Testis (tissue), 2 donors: ENCODE measurements at regions not wholly inside any gene's neighbourhood (a gene's known extent, or its start where the extent isn't known, plus 50 kb on each side); places are given as distances from the start of the nearest gene placed in this dataset.

Experiments
- DNase-seq: peaks from one replicate; pipeline ENCODE4 v3.0.0-alpha.2; 2019
- H3K27ac ChIP-seq, 2 donors: fragments of 200-600 bp; sonication (generic); one replicate each; pipeline ENCODE4 v1.5.1; 2019
- H3K27me3 ChIP-seq: fragments of 200-600 bp; sonication (generic); one replicate; pipeline ENCODE4 v1.5.1; 2019
- H3K36me3 ChIP-seq: fragments of 200-600 bp; sonication (generic); one replicate; pipeline ENCODE4 v1.5.1; 2017; ENCODE audit warnings: low read depth; ENCODE audit errors: missing control alignments
- H3K4me1 ChIP-seq: fragments of 200-600 bp; sonication (generic); one replicate; pipeline ENCODE4 v1.5.1; 2019
- H3K4me3 ChIP-seq, 2 donors: fragments of 200-600 bp; sonication (generic); one replicate each; pipeline ENCODE4 v1.5.1; 2017 to 2019
- H3K9me3 ChIP-seq: fragments of 200-600 bp; sonication (generic); one replicate; pipeline ENCODE4 v1.5.1; 2017
- POLR2A ChIP-seq: fragments of 450-650 bp; IDR thresholded peaks from one replicate; pipeline ENCODE4 v1.6.1; 2017; ENCODE audit warnings: antibody characterized with exemption, mild to moderate bottlenecking, moderate library complexity
- WGBS, 2 donors: methylation state at CpG; one replicate each; pipeline ENCODE4 v1.1.5; 2018; 5-methylcytosine and 5-hydroxymethylcytosine counted together
- intact Hi-C: fragments of 100-400 bp; cut with DNase I; formaldehyde crosslinking; loops from one replicate; pipeline ENCODE4 v1.15.1; 2023; ENCODE audit warnings: low total_unique reads
- TF ChIP-seq, protein P1 (sequence below), 3 experiments: fragments of 450-650 bp in 2 of 3; fragments of 200-600 bp in 1 of 3; sonication (generic) in 1 of 3; IDR thresholded peaks; one replicate each; pipeline ENCODE4 v1.5.1; 2016 to 2019; ENCODE audit warnings: antibody characterized with exemption in 3 of 3, mild to moderate bottlenecking in 2 of 3, moderate library complexity in 1 of 3

- Histone ChIP-seq H3K36me3 (no peaks in the 10 kb centered on the region), H3K27me3 (no peaks in the 10 kb centered on the region), H3K4me3 (no peak overlapping the region), H3K9me3 (no peaks in the 10 kb centered on the region), H3K27ac (no peak overlapping the region), H3K4me1 (no peaks in the 10 kb centered on the region)
- intact Hi-C loops: no loop called here
- TF ChIP-seq POLR2A: no peak
- TF ChIP-seq, protein P1, sequence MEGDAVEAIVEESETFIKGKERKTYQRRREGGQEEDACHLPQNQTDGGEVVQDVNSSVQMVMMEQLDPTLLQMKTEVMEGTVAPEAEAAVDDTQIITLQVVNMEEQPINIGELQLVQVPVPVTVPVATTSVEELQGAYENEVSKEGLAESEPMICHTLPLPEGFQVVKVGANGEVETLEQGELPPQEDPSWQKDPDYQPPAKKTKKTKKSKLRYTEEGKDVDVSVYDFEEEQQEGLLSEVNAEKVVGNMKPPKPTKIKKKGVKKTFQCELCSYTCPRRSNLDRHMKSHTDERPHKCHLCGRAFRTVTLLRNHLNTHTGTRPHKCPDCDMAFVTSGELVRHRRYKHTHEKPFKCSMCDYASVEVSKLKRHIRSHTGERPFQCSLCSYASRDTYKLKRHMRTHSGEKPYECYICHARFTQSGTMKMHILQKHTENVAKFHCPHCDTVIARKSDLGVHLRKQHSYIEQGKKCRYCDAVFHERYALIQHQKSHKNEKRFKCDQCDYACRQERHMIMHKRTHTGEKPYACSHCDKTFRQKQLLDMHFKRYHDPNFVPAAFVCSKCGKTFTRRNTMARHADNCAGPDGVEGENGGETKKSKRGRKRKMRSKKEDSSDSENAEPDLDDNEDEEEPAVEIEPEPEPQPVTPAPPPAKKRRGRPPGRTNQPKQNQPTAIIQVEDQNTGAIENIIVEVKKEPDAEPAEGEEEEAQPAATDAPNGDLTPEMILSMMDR (IDR thresholded peaks at IDR 0.05): no peak
- DNase-seq: no peak
These were observed 224.3 kb upstream of the NAV3 start for GRCh38 chr12:77606348-77606747.

DNA sequence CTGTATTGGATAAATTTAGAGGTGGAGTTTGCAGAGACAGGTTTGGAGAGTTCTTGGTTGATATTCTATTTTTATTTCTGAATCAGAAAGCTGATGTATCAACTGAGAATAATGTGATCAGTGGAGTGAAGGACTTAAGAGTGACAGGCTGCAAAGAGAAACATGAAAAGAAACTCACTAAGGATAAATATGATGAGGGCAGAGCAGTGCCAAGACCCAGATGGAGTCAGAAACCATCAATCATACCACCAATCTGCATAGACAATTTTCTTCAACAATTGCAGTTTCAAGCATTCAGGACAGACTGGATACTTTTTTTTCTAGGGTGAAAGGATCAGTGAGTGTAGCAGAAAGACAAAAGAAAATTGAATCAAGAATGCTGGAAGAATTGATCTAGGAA is 226.7 kb upstream of the NAV3 start:
- intact Hi-C loops: no loop called here
- Histone ChIP-seq H3K4me3 (no peak overlapping the region), H3K27me3 (no peaks in the 10 kb centered on the region), H3K27ac (no peak overlapping the region), H3K9me3 (no peaks in the 10 kb centered on the region), H3K4me1 (no peaks in the 10 kb centered on the region), H3K36me3 (no peaks in the 10 kb centered on the region)
- no peak for TF ChIP-seq POLR2A
- TF ChIP-seq, protein P1 (IDR thresholded peaks at IDR 0.05): no peak
- DNase-seq: no peak

DNA sequence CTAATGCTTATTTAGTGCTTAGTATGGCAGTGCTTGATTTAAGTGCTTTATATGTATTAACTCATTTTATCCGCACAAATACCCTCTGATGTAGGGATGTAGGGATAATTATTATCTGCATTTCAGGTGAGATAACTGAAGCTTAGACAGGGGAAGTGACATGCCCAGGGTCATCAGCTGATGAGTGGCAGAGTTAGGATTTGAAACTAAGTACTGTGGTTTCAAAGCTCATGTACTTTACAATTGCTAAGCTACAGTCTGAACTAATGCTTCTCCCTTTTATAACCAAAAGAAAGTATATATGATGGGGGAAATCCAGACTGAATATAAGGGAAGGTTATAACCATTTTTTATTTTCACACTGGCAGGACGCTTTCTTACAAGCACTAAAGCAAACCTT is 229.6 kb upstream of the NAV3 start:
- Histone ChIP-seq H3K4me1 (no peaks in the 10 kb centered on the region), H3K4me3 (no peak overlapping the region), H3K36me3 (no peaks in the 10 kb centered on the region), H3K27me3 (no peaks in the 10 kb centered on the region), H3K9me3 (no peaks in the 10 kb centered on the region), H3K27ac (no peak overlapping the region)
- intact Hi-C loops: no loop called here
- TF ChIP-seq, protein P1 (IDR thresholded peaks at IDR 0.05): no peak
- no peak for TF ChIP-seq POLR2A
- 83 to 86% methylated on average over 2 of the region's 2 CpGs for WGBS, 2 donors
- no peak for DNase-seq

DNA sequence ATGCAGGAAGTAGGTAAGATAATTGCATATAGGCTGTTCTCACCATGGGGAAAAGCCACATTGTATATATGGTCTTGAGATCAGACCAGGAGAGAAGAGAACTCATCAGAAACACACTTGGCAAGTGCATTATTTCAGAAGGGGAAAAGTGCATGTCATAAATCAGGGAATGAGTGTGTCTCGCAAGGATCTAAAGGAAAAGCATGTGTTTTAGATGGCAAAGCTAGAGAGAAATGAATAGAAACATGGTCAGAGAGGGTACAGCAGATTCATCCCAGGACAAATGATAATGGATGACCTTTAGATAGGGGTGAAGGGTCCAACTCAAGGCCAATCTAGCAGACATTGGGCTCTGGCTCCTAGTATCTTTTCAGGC is 230.2 kb upstream of the NAV3 start:
- intact Hi-C loops: no loop called here
- no peaks in the 10 kb centered on the region for H3K4me1 ChIP-seq
- 81 to 84% methylated on average over 1 of the region's 1 CpG for WGBS, 2 donors

GRCh38 chr12:77599782-77600467 is 230.8 kb upstream of the NAV3 start:
- no peaks in the 10 kb centered on the region for H3K9me3 ChIP-seq
- no peak for TF ChIP-seq POLR2A
- TF ChIP-seq, protein P1 (IDR thresholded peaks at IDR 0.05): no peak
- intact Hi-C loops: no loop called here
- H3K36me3 ChIP-seq: no peaks in the 10 kb centered on the region
- H3K4me1 ChIP-seq: no peaks in the 10 kb centered on the region
- no peak for DNase-seq
- H3K4me3 ChIP-seq: no peak overlapping the region
- no peaks in the 10 kb centered on the region for H3K27me3 ChIP-seq
- no peak overlapping the region for H3K27ac ChIP-seq

More for the DNA sequence above, 230.2 kb upstream of the NAV3 start:
- TF ChIP-seq POLR2A: no peak
- TF ChIP-seq, protein P1 (IDR thresholded peaks at IDR 0.05): no peak
- Histone ChIP-seq H3K4me3 (no peak overlapping the region), H3K27me3 (no peaks in the 10 kb centered on the region), H3K27ac (no peak overlapping the region), H3K36me3 (no peaks in the 10 kb centered on the region), H3K9me3 (no peaks in the 10 kb centered on the region)
- DNase-seq: no peak
